IMR-90 (cell line): ENCODE measurements at regions not wholly inside any gene's neighbourhood (a gene's known extent, or its start where the extent isn't known, plus 50 kb on each side); places are given as distances from the start of the nearest gene placed in this dataset.

Experiments
- ATAC-seq: fragments of 200-7000 bp; cut with Tn5 transposase; 2 replicates; pipeline ENCODE4 v1.9.1; 2020; ENCODE audit warnings: low read depth, mild to moderate bottlenecking, moderate library complexity
- BruUV-seq: library from RNA; stranded (reverse); fragments of 400-500 nt; replicated peaks from 2 replicates; lab custom pipeline; 2021; lab: Mats Ljungman, UMichigan
- CTCF ChIA-PET: fragments of 300-600 bp; formaldehyde crosslinking; extraction: SDS; loops from one replicate; lab custom pipeline; 2021; ENCODE audit warnings: antibody characterized with exemption; lab: Yijun Ruan, JAX
- POLR2A ChIA-PET: fragments of 300-600 bp; sonication (Branson Sonifier 250); formaldehyde crosslinking; loops from one replicate; lab custom pipeline; 2022; ENCODE audit warnings: antibody characterized with exemption; ENCODE audit not compliant: unreplicated experiment; lab: Charles Lee
- DNase-seq: peaks from one replicate; pipeline ENCODE4 v3.0.0; 2013
- H2AFZ ChIP-seq: replicated peaks from 2 replicates; pipeline ENCODE3; 2013; ENCODE audit warnings: low read length, mild to moderate bottlenecking; ENCODE audit not compliant: poor library complexity
- H2AK5ac ChIP-seq: 2 replicates; pipeline ENCODE4 v1.6.1; 2013; ENCODE audit warnings: low read depth, low read length, inconsistent platforms
- H2AK9ac ChIP-seq: replicated peaks from 2 replicates; pipeline ENCODE3; 2013; ENCODE audit warnings: mild to moderate bottlenecking, low read depth, low read length, moderate library complexity; ENCODE audit not compliant: poor library complexity
- H2BK120ac ChIP-seq: 2 replicates; pipeline ENCODE4 v1.6.1; 2013; ENCODE audit warnings: low read depth, low read length, inconsistent platforms
- H2BK15ac ChIP-seq: 3 replicates; pipeline ENCODE4 v1.6.1; 2013; ENCODE audit warnings: low read depth, low read length, inconsistent platforms
- H2BK20ac ChIP-seq: 2 replicates; pipeline ENCODE4 v1.6.1; 2013; ENCODE audit warnings: low read depth, mild to moderate bottlenecking, inconsistent platforms, low read length, moderate library complexity
- H2BK5ac ChIP-seq: 2 replicates; pipeline ENCODE4 v1.6.1; 2013; ENCODE audit warnings: mild to moderate bottlenecking, low read depth, low read length, inconsistent platforms; ENCODE audit not compliant: poor library complexity, severe bottlenecking
- H3K14ac ChIP-seq: replicated peaks from 2 replicates; pipeline ENCODE4 v1.6.1; 2013; ENCODE audit warnings: low read depth, low read length, inconsistent platforms
- H3K18ac ChIP-seq: 2 replicates; pipeline ENCODE4 v1.6.1; 2013; ENCODE audit warnings: low read depth, low read length, control low read depth
- H3K23ac ChIP-seq: 2 replicates; pipeline ENCODE4 v1.6.1; 2013; ENCODE audit warnings: low read depth, low read length, inconsistent platforms
- H3K27ac ChIP-seq: 2 replicates; pipeline ENCODE4 v1.5.1; 2013; ENCODE audit warnings: mild to moderate bottlenecking, control low read depth, low read length; ENCODE audit not compliant: insufficient read depth
- H3K27me3 ChIP-seq: 2 replicates; pipeline ENCODE4 v1.6.1; 2013; ENCODE audit warnings: low read length; ENCODE audit not compliant: control insufficient read depth, insufficient read depth
- H3K36me3 ChIP-seq: 2 replicates; pipeline ENCODE4 v1.6.1; 2013; ENCODE audit warnings: low read length, mixed read lengths; ENCODE audit not compliant: control insufficient read depth, insufficient read depth
- H3K4ac ChIP-seq: 2 replicates; pipeline ENCODE4 v1.6.1; 2013; ENCODE audit warnings: low read depth, low read length, inconsistent platforms
- H3K4me1 ChIP-seq: 2 replicates; pipeline ENCODE4 v1.6.1; 2013; ENCODE audit warnings: low read length, mixed read lengths; ENCODE audit not compliant: control insufficient read depth, insufficient read depth
- H3K4me2 ChIP-seq: 2 replicates; pipeline ENCODE4 v1.6.1; 2013; ENCODE audit warnings: low read depth, mild to moderate bottlenecking, control low read depth, low read length, moderate library complexity
- H3K4me3 ChIP-seq: 2 replicates; pipeline ENCODE4 v1.5.1; 2013; ENCODE audit warnings: low read depth, mild to moderate bottlenecking, control low read depth, low read length, moderate library complexity; ENCODE audit not compliant: insufficient read depth
- H3K56ac ChIP-seq: 2 replicates; pipeline ENCODE4 v1.6.1; 2013; ENCODE audit warnings: low read length, inconsistent platforms; ENCODE audit not compliant: insufficient read depth; ENCODE audit errors: extremely low read depth
- H3K79me1 ChIP-seq, 2 experiments: 2 replicates each; pipeline ENCODE4 v1.6.1; 2013; ENCODE audit warnings: low read length in 2 of 2, inconsistent platforms in 1 of 2, low read depth in 1 of 2
- H3K9ac ChIP-seq: 2 replicates; pipeline ENCODE4 v1.6.1; 2013; ENCODE audit warnings: low read depth, low read length, control low read depth
- H3K9me1 ChIP-seq: 2 replicates; pipeline ENCODE4 v1.6.1; 2013; ENCODE audit warnings: low read length, inconsistent platforms; ENCODE audit not compliant: insufficient read depth
- H3K9me3 ChIP-seq: 2 replicates; pipeline ENCODE4 v1.6.1; 2013; ENCODE audit warnings: low read length; ENCODE audit not compliant: control insufficient read depth, insufficient read depth
- H4K20me1 ChIP-seq: 2 replicates; pipeline ENCODE4 v1.6.1; 2013; ENCODE audit warnings: low read length, inconsistent platforms; ENCODE audit not compliant: insufficient read depth
- H4K5ac ChIP-seq: 2 replicates; pipeline ENCODE4 v1.6.1; 2013; ENCODE audit warnings: mild to moderate bottlenecking, low read depth, low read length, control low read depth
- H4K8ac ChIP-seq, 2 experiments: 2 replicates each; pipeline ENCODE4 v1.6.1; 2013; ENCODE audit warnings: low read depth in 2 of 2, low read length in 2 of 2, control low read depth in 1 of 2, inconsistent platforms in 1 of 2
- H4K91ac ChIP-seq: 2 replicates; pipeline ENCODE4 v1.6.1; 2013; ENCODE audit warnings: low read depth, low read length, inconsistent platforms; ENCODE audit not compliant: insufficient read depth
- NFE2L2 ChIP-seq: fragments of 150-350 bp; IDR thresholded peaks from 2 replicates; pipeline ENCODE4 v1.6.1; 2016; ENCODE audit warnings: low read depth, mild to moderate bottlenecking, low read length
- dilution Hi-C: fragments of 300-500 bp; cut with HindIII; formaldehyde crosslinking; loops from one replicate; pipeline ENCODE4 v1.14.3; 2018; ENCODE audit warnings: low sequenced_read_pairs; ENCODE audit not compliant: unreplicated experiment
- in situ Hi-C: fragments of 300-500 bp; cut with MboI; formaldehyde crosslinking; loops from 3 replicates; pipeline ENCODE4 v1.14.3; 2019; ENCODE audit warnings: low sequenced_read_pairs, inconsistent platforms, mixed read lengths
- intact Hi-C: fragments of 100-400 bp; cut with micrococcal nuclease; formaldehyde crosslinking; loops from 2 replicates; pipeline ENCODE4 v1.10.0; 2022

DNA sequence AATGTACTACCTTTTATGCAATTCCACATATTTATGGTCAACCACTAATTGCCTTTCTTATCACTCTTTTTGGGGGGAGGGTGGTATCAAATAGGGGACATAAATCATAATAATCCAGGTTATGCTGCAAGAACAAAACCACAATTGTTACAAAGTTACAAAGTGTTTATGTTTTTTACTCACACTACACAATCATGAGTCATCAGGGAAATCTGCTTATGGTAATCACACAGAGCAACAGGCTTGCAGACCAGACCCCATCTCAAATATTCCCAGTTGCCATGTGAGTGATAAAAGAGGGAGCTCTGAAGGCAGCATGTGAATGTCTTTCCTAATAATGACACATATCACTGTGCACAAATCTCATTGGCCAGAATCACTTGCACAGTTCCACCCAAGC lies 304.7 kb upstream of the TMEFF2 start:
- no peak overlapping the region for H2AK5ac ChIP-seq
- H3K9me3 ChIP-seq, result peaks cover 5% of the 10 kb centered on the region; the same call in 1 of the 2 replicates
- no peak overlapping the region for H2BK15ac ChIP-seq
- no peaks in the 10 kb centered on the region for H3K36me3 ChIP-seq
- no peak overlapping the region for H3K4me2 ChIP-seq
- H2AFZ ChIP-seq, result no peak overlapping the region
- no peaks in the 10 kb centered on the region for H4K20me1 ChIP-seq
- no peak overlapping the region for H3K4ac ChIP-seq
- no peak overlapping the region for H2BK120ac ChIP-seq
- ChIA-PET POLR2A (no interaction called here), CTCF (no interaction called here)
- dilution Hi-C loops, result no loop called here
- no peak overlapping the region for H3K27ac ChIP-seq
- H3K18ac ChIP-seq, result no peak overlapping the region
- no peak overlapping the region for H3K9ac ChIP-seq
- H4K5ac ChIP-seq, result no peak overlapping the region
- in situ Hi-C loops, result no loop called here
- DNase-seq (no peak), ATAC-seq (no peak)
- no peak overlapping the region for H4K91ac ChIP-seq
- H3K79me1 ChIP-seq, result no peaks in the 10 kb centered on the region
- H3K4me1 ChIP-seq, result no peaks in the 10 kb centered on the region
- H2BK5ac ChIP-seq, result no peak overlapping the region
- H4K8ac ChIP-seq, result no peak overlapping the region
- no peaks in the 10 kb centered on the region for H3K9me1 ChIP-seq
- no peaks in the 10 kb centered on the region for H3K27me3 ChIP-seq
- no peak overlapping the region for H2BK20ac ChIP-seq
- intact Hi-C loops, result no loop called here
- H3K14ac ChIP-seq, result no peak overlapping the region
- no peak overlapping the region for H2AK9ac ChIP-seq
- H3K23ac ChIP-seq, result no peak overlapping the region
- H3K56ac ChIP-seq, result no peak overlapping the region
- no peak overlapping the region for H3K4me3 ChIP-seq
- no TSS peak for BruUV-seq
- no peak for TF ChIP-seq NFE2L2
